Urinary bladder (tissue), 3 donors: ENCODE measurements at regions not wholly inside any gene's neighbourhood (a gene's known extent, or its start where the extent isn't known, plus 50 kb on each side); places are given as distances from the start of the nearest gene placed in this dataset.
"Not testable (repeated sequence)": the region's sequence is repeated elsewhere in the genome, so short reads cannot be mapped to it uniquely, and the experiment has no call there.

Experiments
- DNase-seq: peaks from one replicate; pipeline ENCODE4 v3.0.0-alpha.2; 2015; ENCODE audit errors: extremely low spot score
- H3K27ac ChIP-seq: one replicate; pipeline ENCODE4 v1.5.1; 2013; ENCODE audit warnings: low read depth, mild to moderate bottlenecking, moderate library complexity
- H3K36me3 ChIP-seq: one replicate; pipeline ENCODE4 v1.6.1; 2013; ENCODE audit warnings: mild to moderate bottlenecking, moderate library complexity; ENCODE audit not compliant: insufficient read depth
- H3K4me1 ChIP-seq: one replicate; pipeline ENCODE4 v1.6.1; 2013; ENCODE audit warnings: mild to moderate bottlenecking, moderate library complexity; ENCODE audit not compliant: insufficient read depth
- H3K4me3 ChIP-seq: one replicate; pipeline ENCODE4 v1.5.1; 2013; ENCODE audit warnings: low read depth, low read length
- WGBS: extraction: QIAGEN DNeasy Blood & Tissue Kit; methylation state at CpG from one replicate; pipeline ENCODE4 v1.1.7; 2013; 5-methylcytosine and 5-hydroxymethylcytosine counted together
- donor health status: healthy with polysubstance abuse.
- donor health status: healthy.

DNA sequence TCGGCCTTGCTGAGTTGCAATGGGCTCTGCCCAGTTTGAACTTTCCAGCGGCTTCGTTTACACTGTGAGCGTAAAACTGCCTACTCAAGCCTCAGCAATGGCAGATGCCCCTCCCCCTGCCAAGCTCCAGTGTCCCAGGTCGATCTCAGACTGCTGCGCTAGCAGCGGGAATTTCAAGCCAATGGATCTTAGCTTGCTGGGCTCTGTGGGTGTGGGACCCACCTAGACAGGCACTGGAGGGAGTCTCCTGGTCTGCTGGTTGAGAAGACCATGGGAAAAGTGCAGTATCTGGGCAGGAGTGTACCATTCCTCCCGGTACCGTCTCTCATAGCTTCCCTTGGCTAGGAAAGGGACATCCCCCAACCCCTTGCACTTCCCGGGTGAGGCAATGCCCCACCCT, 88.2 kb downstream of the KLHL28 start:
- no peaks in the 10 kb centered on the region for H3K4me1 ChIP-seq
- no peak overlapping the region for H3K4me3 ChIP-seq
- no peak for DNase-seq
- WGBS, result 53% methylated on average over 10 of the region's 10 CpGs
- no peak overlapping the region for H3K27ac ChIP-seq
- no peaks in the 10 kb centered on the region for H3K36me3 ChIP-seq

DNA sequence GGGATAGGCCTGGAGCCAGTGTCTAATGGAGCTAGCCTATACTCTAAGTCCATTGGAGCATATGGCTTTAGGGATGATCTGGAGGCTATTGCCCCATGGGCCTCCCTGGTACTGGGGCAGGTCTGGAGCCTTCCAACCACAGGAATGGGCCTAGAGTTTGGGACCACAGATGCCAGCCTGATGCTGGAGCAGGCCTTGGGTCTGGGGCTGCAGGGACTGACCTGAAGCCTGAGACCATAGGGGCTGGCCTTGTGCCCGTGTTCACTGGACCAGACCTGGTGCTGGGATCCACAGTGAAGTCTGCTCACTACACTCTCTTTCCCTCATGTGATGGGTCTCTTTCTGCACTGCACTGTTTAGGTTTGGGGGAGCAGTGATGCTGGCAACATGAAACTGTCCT, 95.0 kb downstream of the KLHL28 start:
- H3K4me1 ChIP-seq, result no peaks in the 10 kb centered on the region
- H3K4me3 ChIP-seq, result no peak overlapping the region
- DNase-seq, result no peak
- no peak overlapping the region for H3K27ac ChIP-seq
- 92% methylated on average over 1 of the region's 1 CpG for WGBS
- no peaks in the 10 kb centered on the region for H3K36me3 ChIP-seq

DNA sequence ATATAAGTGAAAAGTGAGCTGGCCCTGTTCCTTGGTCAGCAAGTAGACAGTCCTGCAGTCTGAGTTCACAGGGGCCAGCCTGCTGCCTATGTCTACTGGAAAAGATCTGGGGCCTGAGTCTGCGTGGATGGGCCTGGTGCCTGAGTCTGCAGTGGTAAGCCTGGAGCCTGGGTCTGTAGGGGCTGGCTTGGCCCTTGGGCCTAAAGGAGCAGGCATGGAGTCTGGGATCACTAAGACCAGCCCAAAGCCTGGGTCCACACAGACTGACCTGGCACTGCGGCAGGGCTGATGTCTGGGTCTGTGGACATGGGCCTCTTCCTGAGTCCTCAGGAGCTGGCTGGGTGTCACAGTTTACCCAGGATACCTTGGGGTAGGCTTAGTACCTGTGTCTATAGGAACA, 95.4 kb downstream of the KLHL28 start:
- no peak for DNase-seq
- Histone ChIP-seq H3K4me1 (no peaks in the 10 kb centered on the region), H3K27ac (no peak overlapping the region), H3K36me3 (no peaks in the 10 kb centered on the region), H3K4me3 (no peak overlapping the region)
- WGBS, result 97% methylated on average over 2 of the region's 2 CpGs

DNA sequence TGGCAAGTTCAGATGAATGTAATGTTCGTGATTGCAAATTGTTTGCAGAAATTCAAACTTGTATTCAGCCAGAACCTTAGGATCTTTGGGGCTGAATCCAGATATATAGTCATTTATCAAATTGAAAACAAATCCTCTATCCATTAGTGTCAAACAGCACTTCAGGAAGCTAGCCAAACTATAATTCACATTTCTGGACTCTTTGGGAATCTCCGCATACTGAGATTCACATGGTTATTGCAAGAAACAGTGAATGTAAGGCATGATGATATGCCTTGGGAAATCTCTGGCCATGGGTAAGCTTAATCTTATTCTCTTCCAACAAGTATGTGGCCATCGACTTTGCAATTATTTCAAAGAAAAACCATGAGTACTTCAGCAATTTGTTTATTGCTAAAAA, 98.5 kb downstream of the KLHL28 start:
- WGBS, result 67% methylated on average over 3 of the region's 3 CpGs
- no peak for DNase-seq
- no peaks in the 10 kb centered on the region for H3K4me1 ChIP-seq
- H3K27ac ChIP-seq, result no peak overlapping the region
- H3K36me3 ChIP-seq, result no peaks in the 10 kb centered on the region
- H3K4me3 ChIP-seq, result no peak overlapping the region

DNA sequence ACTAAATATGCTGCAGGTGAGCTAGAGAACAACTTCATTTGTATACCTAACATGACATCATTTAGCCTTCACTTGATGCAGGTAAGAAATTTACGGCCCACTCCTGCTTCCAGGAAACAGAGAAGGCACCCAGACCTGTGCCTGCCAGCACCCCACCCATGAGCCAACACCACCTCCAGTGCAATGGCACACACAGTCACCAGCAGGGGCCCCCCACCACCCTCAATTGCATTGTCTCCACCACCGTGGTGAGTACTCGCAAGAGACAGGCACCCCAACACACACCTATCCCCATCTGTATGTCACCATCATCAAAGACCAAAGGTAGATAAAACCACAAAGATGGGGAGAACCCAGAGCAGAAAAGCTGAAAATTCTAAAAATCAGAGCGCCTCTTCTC, 107.6 kb downstream of the KLHL28 start:
- DNase-seq, result no peak
- 91% methylated on average over 4 of the region's 4 CpGs for WGBS
- Histone ChIP-seq H3K36me3 (no peaks in the 10 kb centered on the region), H3K27ac (no peak overlapping the region), H3K4me3 (no peak overlapping the region), H3K4me1 (no peaks in the 10 kb centered on the region)

DNA sequence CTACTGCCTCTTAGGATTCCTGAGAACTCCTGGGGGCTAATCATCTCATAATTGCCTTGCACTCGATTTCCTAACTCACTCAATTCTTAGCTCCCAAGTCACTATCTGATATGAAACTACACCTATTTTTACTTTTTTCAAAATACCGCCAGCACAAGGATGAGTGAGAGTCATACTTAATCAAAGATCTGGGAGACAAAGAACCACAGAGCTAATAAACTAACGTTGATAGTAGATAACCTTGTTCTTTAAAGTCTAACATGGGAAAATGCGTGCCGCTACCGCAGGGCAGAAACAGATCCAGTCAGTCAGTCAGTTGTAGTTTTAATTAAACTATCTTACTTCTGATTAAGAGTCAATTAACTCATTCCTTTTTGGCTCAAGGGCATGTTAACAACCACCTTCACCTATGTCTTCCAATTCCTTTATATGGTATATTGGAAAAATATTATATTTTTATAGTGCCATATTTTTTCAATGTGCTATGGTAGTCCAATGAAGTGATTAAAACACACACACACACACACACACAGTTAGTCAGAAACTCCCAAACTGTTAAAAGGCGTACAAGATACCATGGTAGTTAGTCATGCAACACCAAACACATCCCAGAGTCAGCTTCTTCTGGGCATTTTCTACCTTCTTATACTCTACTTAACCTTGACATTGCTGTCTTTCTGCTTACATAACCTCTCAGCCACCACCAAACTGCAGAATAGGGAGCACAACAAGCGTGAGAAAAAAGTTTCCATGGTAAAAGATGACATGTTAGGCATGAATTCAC, 114.0 kb downstream of the KLHL28 start:
- H3K4me1 ChIP-seq, result no peaks in the 10 kb centered on the region
- H3K4me3 ChIP-seq, result no peak overlapping the region
- DNase-seq, result no peak
- no peak overlapping the region for H3K27ac ChIP-seq
- H3K36me3 ChIP-seq, result no peaks in the 10 kb centered on the region
- WGBS, result 76% methylated on average over 8 of the region's 8 CpGs

DNA sequence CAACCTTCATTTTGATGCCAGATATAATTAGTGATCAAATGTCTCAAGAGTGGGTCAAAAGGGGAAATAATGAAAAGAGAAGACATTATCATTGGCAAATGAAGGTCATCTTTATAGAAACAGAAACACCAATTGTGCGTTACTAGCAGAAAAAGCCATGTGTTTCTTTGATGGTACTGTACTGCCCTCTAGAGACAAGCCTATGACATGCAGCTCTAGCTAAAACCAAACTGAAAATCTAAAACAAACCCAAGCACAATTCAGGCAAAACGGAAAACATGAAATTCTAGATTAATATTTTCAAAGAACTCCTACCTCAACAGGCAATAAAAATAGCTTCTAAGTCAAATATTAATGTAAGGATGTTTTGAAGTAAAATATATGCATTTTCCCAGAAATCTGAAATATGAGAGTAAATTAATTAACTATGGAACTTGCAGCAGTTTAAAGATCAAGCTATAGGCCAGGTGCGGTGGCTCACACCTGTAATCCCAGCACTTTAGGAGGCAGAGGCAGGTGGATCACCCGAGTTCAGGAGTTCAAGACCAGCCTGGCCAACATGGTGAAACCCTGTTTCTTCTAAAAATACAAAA, 115.4 kb downstream of the KLHL28 start:
- WGBS, result 20% methylated on average over 4 of the region's 4 CpGs
- Histone ChIP-seq H3K4me3 (no peak overlapping the region), H3K27ac (no peak overlapping the region), H3K36me3 (no peaks in the 10 kb centered on the region), H3K4me1 (no peaks in the 10 kb centered on the region)
- DNase-seq, result peak; percentile 6

DNA sequence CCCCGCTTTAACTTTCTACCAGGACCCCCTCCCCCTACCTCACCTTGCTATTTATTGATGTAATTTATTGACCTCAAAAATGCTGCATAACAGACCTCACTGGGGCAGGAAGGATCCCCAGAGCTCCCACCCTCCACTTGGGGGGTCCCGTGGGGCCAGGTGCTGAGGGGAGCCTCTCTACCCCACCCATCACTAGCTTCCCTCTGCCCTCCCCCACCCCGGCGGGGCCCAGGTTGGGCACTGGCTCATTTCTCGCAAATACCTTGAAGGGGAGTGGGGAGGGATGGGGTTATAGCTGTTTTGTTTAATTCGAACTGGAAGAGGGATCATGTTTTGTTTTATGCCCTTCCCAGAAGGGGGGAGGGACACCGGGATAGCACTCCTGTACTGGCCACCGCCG, 125.8 kb downstream of the KLHL28 start:
- not testable (repeated sequence) for H3K4me3 ChIP-seq, H3K27ac ChIP-seq, DNase-seq, H3K36me3 ChIP-seq, H3K4me1 ChIP-seq
- WGBS, result 88% methylated on average over 9 of the region's 9 CpGs

DNA sequence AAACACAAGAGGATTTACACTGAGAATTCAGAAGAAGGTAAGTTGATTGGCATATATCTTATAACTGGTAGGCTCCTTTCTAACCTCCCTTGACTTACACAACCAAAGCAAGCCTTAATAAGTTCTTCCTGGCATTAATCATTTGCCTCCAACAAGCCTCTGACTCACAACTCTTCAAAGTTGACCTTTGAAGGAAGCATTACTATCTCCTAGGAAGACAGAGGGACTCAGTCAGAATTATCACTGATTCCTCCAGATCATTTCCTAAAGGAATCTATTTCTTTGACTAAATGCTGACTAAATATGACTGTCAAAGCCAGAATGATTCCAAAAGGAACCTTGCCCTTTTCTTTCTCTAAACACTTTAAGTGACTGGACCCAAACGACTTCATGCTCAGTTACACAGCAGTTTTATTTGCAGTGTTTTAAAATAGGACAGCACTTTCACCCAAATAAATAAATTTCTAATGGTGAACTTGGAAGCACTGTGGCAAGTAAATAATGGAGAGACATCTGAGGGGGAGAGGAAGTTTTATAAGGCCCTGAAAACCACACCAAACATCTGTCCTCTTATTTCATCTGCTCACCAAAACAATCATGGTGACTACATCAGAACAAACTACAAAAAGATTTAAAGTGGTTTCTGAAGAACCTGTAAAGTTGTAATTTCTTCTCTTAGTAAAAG, 128.2 kb downstream of the KLHL28 start:
- Histone ChIP-seq H3K27ac (no peak overlapping the region), H3K4me1 (no peaks in the 10 kb centered on the region), H3K36me3 (no peaks in the 10 kb centered on the region), H3K4me3 (no peak overlapping the region)
- no peak for DNase-seq
- WGBS, result 15% methylated on average over 1 of the region's 1 CpG

DNA sequence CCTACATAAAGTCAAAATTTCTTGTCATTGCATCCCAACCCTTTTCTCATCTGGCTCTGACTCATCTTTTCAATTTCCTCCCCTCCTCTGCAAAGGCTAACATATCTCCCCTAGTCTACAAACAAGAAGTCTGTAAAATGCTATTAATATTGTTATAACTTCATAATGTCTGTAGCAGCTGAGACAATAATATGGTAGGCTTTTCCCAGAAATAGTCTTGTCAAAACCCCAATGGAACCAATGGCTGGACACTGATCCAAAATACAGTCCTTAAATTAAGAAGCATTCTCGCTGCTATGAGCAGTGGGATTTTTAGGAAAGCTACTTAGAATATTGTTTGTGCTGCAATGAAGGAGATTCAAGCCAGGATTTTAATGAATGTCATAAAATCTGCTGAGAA, 131.4 kb downstream of the KLHL28 start:
- Histone ChIP-seq H3K36me3 (no peaks in the 10 kb centered on the region), H3K27ac (no peak overlapping the region), H3K4me1 (no peaks in the 10 kb centered on the region), H3K4me3 (no peak overlapping the region)
- 85% methylated on average over 1 of the region's 1 CpG for WGBS
- no peak for DNase-seq

DNA sequence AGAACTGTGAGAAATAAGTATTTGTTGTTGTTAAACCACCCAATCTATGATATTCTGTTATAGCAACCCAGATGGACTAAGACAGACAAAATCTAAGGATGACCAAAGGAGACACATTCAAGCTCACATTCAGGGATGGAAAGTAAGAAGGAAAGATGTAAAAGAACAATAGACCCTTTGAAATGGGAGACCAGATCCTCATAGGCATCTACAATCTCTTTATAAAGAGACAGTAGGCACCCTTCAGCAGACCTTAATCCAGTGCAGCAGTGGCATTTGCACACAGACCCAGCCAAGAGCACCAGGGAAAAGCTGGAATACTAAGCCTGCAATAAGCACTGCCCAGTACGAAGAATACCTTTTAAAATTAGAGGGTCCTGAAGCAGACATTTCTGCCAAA, 132.7 kb downstream of the KLHL28 start:
- DNase-seq, result no peak
- 90% methylated on average over 1 of the region's 1 CpG for WGBS
- Histone ChIP-seq H3K27ac (no peak overlapping the region), H3K4me1 (no peaks in the 10 kb centered on the region), H3K4me3 (no peak overlapping the region), H3K36me3 (no peaks in the 10 kb centered on the region)

DNA sequence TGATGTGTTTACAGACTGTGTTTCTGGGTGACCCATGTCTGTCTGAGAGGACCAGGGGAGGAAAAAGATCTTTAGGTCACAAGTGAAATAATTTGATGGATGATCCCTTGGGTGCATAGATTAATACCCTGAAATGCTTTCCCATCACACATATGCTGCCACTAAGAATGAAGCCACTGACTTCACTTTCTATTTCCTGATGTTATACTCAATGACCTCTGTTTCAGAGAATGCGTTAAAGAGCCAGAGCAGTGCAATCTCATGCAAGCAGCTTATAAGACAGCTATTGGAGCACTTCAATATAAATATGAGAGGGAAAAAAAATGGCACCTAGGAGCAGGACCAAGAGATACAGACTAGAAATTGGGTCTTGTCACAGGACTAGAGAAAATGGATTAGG, 133.7 kb downstream of the KLHL28 start:
- no peak overlapping the region for H3K4me3 ChIP-seq
- no peaks in the 10 kb centered on the region for H3K36me3 ChIP-seq
- H3K4me1 ChIP-seq, result no peaks in the 10 kb centered on the region
- 84% methylated on average over 1 of the region's 1 CpG for WGBS
- no peak overlapping the region for H3K27ac ChIP-seq
- DNase-seq, result no peak

DNA sequence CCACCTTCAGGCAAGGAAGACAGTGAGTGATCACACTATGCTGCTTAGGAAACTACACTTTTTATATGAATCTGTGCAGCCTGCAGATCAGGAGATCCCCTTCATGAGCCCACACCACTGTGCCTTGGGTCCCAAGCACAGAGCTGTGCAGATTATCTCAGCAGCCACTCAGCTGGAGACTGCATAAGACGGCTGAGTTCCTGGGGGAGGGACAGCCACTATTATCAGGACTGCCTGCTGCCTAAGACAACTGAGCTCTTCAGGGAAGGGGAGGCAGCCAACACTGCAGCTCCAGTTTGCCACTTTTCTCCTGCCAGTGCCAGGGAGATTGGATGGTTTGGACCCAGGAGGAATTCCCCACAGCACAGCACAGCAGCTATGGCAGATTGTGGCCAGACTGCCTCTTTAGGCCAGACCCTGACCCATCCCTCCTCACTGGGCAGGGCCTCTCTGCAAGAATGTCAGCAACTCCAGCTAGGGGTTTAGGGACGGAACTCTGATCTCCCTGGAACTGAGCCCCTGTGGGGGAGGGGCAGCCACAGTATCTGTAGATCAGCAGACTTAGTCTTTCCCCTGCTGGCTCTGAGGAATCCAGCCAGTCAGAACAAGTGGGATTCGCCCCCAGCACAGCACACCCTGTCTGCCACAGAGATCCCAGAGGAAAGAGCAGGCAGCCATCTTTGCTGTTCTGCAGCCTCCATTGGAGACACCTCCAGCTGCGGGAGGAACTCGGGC, 141.3 kb downstream of the KLHL28 start:
- H3K4me1 ChIP-seq, result no peaks in the 10 kb centered on the region
- DNase-seq, result no peak
- WGBS, result 67% methylated on average over 5 of the region's 5 CpGs
- no peak overlapping the region for H3K4me3 ChIP-seq
- H3K27ac ChIP-seq, result no peak overlapping the region
- H3K36me3 ChIP-seq, result no peaks in the 10 kb centered on the region

DNA sequence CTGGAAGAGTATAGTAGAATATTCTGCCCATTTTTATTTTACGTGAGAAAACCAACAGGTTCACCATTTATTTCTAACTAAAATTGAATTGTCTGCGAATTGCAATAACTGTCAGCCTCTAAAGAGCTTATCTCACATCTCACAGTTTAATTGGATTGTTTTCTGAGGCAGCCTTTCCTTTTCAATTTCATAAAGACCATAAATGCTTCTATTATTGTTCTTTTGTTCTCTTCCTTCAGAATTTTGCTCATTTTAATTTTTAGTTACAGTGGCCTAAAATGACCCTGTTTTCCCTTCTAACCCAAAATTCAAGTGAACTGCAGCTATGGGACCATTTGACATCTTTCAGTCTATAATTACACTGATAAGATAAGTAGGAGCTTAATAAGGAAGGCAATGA, 147.6 kb downstream of the KLHL28 start:
- Histone ChIP-seq H3K36me3 (no peaks in the 10 kb centered on the region), H3K27ac (no peak overlapping the region), H3K4me1 (no peaks in the 10 kb centered on the region), H3K4me3 (no peak overlapping the region)
- WGBS, result 81% methylated on average over 2 of the region's 2 CpGs
- DNase-seq, result no peak
